ENCODE measurements at regions not wholly inside any gene's neighbourhood (a gene's known extent, or its start where the extent isn't known, plus 50 kb on each side); places are given as distances from the start of the nearest gene placed in this dataset.
A peak's percentile ranks its signal among the peaks of the same experiment; 100 is the strongest.

GRCh38 chr14:22233377-22233776 lies 355.6 kb downstream of the DAD1 start:
- no peak for TF ChIP-seq CTCF (IDR thresholded peaks at IDR 0.05)
- H3K4me3 ChIP-seq, result no peak overlapping the region
- no peak overlapping the region for H3K27ac ChIP-seq
- H3K4me1 ChIP-seq, result no peaks in the 10 kb centered on the region
- no peak for ATAC-seq
- intact Hi-C loops (cut with DNase I), result no loop called here
- H3K36me3 ChIP-seq, result no peaks in the 10 kb centered on the region
- no peaks in the 10 kb centered on the region for H3K27me3 ChIP-seq (ENCODE audit: low read depth)
- no peaks in the 10 kb centered on the region for H3K9me3 ChIP-seq
- DNase-seq, result no peak

GRCh38 chr14:22232933-22233332 lies 356.1 kb downstream of the DAD1 start:
- no peak for ATAC-seq
- DNase-seq, result no peak
- intact Hi-C loops (cut with DNase I), result no loop called here
- H3K27ac ChIP-seq, result no peak overlapping the region
- H3K27me3 ChIP-seq (ENCODE audit: low read depth), result no peaks in the 10 kb centered on the region
- no peak overlapping the region for H3K4me3 ChIP-seq
- no peaks in the 10 kb centered on the region for H3K4me1 ChIP-seq
- H3K9me3 ChIP-seq, result no peaks in the 10 kb centered on the region
- no peaks in the 10 kb centered on the region for H3K36me3 ChIP-seq
- TF ChIP-seq CTCF (IDR thresholded peaks at IDR 0.05), result no peak

- H3K4me1 ChIP-seq, result no peaks in the 10 kb centered on the region
- intact Hi-C loops (cut with DNase I), result no loop called here
- no peaks in the 10 kb centered on the region for H3K36me3 ChIP-seq
- no peak for ATAC-seq
- no peak for DNase-seq
- H3K9me3 ChIP-seq, result no peaks in the 10 kb centered on the region
- H3K27ac ChIP-seq, result no peak overlapping the region
- H3K27me3 ChIP-seq (ENCODE audit: low read depth), result no peaks in the 10 kb centered on the region
- TF ChIP-seq CTCF (IDR thresholded peaks at IDR 0.05), result no peak
- H3K4me3 ChIP-seq, result no peak overlapping the region
These were observed 356.5 kb downstream of the DAD1 start for GRCh38 chr14:22232486-22232885.

GRCh38 chr14:22231018-22231417 lies 358.0 kb downstream of the DAD1 start:
- intact Hi-C loops (cut with DNase I), result no loop called here
- DNase-seq, result no peak
- Histone ChIP-seq H3K27ac (no peak overlapping the region), H3K4me1 (peaks cover 5% of the 10 kb centered on the region), H3K4me3 (no peak overlapping the region), H3K9me3 (no peaks in the 10 kb centered on the region), H3K27me3 (ENCODE audit: low read depth) (no peaks in the 10 kb centered on the region), H3K36me3 (no peaks in the 10 kb centered on the region)
- TF ChIP-seq CTCF (IDR thresholded peaks at IDR 0.05), result no peak
- ATAC-seq, result peak in 1 of 2 donors; percentile 41

GRCh38 chr14:22230517-22230916 lies 358.5 kb downstream of the DAD1 start:
- Histone ChIP-seq H3K9me3 (no peaks in the 10 kb centered on the region), H3K4me3 (no peak overlapping the region), H3K27ac (no peak overlapping the region), H3K4me1 (peaks cover 7% of the 10 kb centered on the region), H3K36me3 (no peaks in the 10 kb centered on the region), H3K27me3 (ENCODE audit: low read depth) (no peaks in the 10 kb centered on the region)
- ATAC-seq (no peak), DNase-seq (no peak)
- no peak for TF ChIP-seq CTCF (IDR thresholded peaks at IDR 0.05)
- intact Hi-C loops (cut with DNase I), result no loop called here

- Histone ChIP-seq H3K27ac (no peak overlapping the region), H3K9me3 (no peaks in the 10 kb centered on the region), H3K27me3 (ENCODE audit: low read depth) (no peaks in the 10 kb centered on the region), H3K4me3 (no peak overlapping the region), H3K4me1 (peaks cover 7% of the 10 kb centered on the region), H3K36me3 (no peaks in the 10 kb centered on the region)
- TF ChIP-seq CTCF (IDR thresholded peaks at IDR 0.05), result no peak
- no peak for DNase-seq
- intact Hi-C loops (cut with DNase I), result no loop called here
- ATAC-seq, result peak in 1 of 2 donors; percentile 54
These were observed 361.9 kb downstream of the DAD1 start for GRCh38 chr14:22227084-22227483.
